ENCODE measurements at regions not wholly inside any gene's neighbourhood (a gene's known extent, or its start where the extent isn't known, plus 50 kb on each side); places are given as distances from the start of the nearest gene placed in this dataset.

DNA sequence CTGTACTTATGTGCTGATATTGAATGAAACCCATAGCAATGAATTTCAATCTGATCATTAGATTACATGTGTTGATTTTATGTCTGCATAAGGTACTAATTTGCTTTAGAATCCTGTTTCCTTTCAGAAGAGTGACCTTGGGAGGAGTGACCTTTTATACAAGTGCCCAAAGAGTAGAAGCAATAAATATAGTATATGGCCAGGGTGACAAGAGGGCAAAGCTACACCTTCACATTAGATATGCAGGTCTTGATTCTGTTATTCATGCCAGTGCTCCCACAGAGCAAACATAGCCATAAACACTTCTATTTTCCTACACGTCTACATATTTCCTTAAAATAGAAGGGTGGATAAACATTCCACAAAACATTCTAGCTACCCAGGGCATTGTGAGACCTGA, 158.2 kb upstream of the RAP2B start:
- TF ChIP-seq RAD21 (conservative IDR thresholded peaks at IDR 0.05) (no peak), MXI1 (conservative IDR thresholded peaks at IDR 0.05; ENCODE audit: poor library complexity, severe bottlenecking) (no peak), POLR2AphosphoS5 (IDR thresholded peaks at IDR 0.05) (no peak), TAF1 (IDR thresholded peaks at IDR 0.05; ENCODE audit: low read depth) (no peak), SMC3 (conservative IDR thresholded peaks at IDR 0.05; ENCODE audit: poor library complexity) (no peak), EZH2 (IDR thresholded peaks at IDR 0.05; ENCODE audit: borderline replicate concordance, insufficient read depth, low read length, poor library complexity, severe bottlenecking) (no peak), EP300 (conservative IDR thresholded peaks at IDR 0.05; ENCODE audit: poor library complexity, severe bottlenecking) (no peak)
- TF ChIP-seq, protein P1, sequence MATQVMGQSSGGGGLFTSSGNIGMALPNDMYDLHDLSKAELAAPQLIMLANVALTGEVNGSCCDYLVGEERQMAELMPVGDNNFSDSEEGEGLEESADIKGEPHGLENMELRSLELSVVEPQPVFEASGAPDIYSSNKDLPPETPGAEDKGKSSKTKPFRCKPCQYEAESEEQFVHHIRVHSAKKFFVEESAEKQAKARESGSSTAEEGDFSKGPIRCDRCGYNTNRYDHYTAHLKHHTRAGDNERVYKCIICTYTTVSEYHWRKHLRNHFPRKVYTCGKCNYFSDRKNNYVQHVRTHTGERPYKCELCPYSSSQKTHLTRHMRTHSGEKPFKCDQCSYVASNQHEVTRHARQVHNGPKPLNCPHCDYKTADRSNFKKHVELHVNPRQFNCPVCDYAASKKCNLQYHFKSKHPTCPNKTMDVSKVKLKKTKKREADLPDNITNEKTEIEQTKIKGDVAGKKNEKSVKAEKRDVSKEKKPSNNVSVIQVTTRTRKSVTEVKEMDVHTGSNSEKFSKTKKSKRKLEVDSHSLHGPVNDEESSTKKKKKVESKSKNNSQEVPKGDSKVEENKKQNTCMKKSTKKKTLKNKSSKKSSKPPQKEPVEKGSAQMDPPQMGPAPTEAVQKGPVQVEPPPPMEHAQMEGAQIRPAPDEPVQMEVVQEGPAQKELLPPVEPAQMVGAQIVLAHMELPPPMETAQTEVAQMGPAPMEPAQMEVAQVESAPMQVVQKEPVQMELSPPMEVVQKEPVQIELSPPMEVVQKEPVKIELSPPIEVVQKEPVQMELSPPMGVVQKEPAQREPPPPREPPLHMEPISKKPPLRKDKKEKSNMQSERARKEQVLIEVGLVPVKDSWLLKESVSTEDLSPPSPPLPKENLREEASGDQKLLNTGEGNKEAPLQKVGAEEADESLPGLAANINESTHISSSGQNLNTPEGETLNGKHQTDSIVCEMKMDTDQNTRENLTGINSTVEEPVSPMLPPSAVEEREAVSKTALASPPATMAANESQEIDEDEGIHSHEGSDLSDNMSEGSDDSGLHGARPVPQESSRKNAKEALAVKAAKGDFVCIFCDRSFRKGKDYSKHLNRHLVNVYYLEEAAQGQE (IDR thresholded peaks at IDR 0.05; ENCODE audit: borderline replicate concordance), result no peak
- TF ChIP-seq, protein P2, sequence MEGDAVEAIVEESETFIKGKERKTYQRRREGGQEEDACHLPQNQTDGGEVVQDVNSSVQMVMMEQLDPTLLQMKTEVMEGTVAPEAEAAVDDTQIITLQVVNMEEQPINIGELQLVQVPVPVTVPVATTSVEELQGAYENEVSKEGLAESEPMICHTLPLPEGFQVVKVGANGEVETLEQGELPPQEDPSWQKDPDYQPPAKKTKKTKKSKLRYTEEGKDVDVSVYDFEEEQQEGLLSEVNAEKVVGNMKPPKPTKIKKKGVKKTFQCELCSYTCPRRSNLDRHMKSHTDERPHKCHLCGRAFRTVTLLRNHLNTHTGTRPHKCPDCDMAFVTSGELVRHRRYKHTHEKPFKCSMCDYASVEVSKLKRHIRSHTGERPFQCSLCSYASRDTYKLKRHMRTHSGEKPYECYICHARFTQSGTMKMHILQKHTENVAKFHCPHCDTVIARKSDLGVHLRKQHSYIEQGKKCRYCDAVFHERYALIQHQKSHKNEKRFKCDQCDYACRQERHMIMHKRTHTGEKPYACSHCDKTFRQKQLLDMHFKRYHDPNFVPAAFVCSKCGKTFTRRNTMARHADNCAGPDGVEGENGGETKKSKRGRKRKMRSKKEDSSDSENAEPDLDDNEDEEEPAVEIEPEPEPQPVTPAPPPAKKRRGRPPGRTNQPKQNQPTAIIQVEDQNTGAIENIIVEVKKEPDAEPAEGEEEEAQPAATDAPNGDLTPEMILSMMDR (IDR thresholded peaks at IDR 0.05; ENCODE audit: poor library complexity, severe bottlenecking), result no peak

DNA sequence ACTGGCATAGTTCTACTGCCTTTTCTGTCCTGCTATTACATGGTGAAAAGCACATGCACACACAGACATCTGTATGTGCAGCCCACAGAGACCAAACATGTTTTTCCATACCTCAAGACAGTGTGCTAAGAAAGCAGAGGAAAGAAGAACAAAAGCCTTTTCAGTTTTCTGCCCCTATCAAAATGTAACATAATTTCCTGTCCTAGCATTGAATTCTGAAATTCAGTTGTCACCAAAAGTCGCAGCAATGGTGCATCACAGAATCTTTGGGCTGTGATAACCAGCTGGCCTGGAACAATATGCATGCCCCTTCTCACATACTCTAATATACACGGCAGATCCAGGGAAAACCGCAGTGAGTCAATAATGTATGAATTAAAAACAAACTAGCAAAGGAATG, 153.8 kb upstream of the RAP2B start:
- TF ChIP-seq RAD21 (conservative IDR thresholded peaks at IDR 0.05) (no peak), EZH2 (IDR thresholded peaks at IDR 0.05; ENCODE audit: borderline replicate concordance, insufficient read depth, low read length, poor library complexity, severe bottlenecking) (no peak), TAF1 (IDR thresholded peaks at IDR 0.05; ENCODE audit: low read depth) (no peak), POLR2AphosphoS5 (IDR thresholded peaks at IDR 0.05) (no peak), EP300 (conservative IDR thresholded peaks at IDR 0.05; ENCODE audit: poor library complexity, severe bottlenecking) (no peak), MXI1 (conservative IDR thresholded peaks at IDR 0.05; ENCODE audit: poor library complexity, severe bottlenecking) (no peak), SMC3 (conservative IDR thresholded peaks at IDR 0.05; ENCODE audit: poor library complexity) (no peak)
- TF ChIP-seq, protein P2 (IDR thresholded peaks at IDR 0.05; ENCODE audit: poor library complexity, severe bottlenecking), result no peak
- TF ChIP-seq, protein P1 (IDR thresholded peaks at IDR 0.05; ENCODE audit: borderline replicate concordance), result no peak
- H3K27ac ChIP-seq (ENCODE audit: low read length), result no peak overlapping the region
- no peaks in the 10 kb centered on the region for H3K9me2 ChIP-seq (ENCODE audit: insufficient read depth, low read length)
- no peaks in the 10 kb centered on the region for H3K79me2 ChIP-seq (replicated peaks; ENCODE audit: insufficient read depth, low read length)
- no peaks in the 10 kb centered on the region for H3K36me3 ChIP-seq (ENCODE audit: insufficient read depth, low read length)
- H3K9ac ChIP-seq (ENCODE audit: low read length), result no peak overlapping the region
- no peak overlapping the region for H2AFZ ChIP-seq (ENCODE audit: low read depth, low read length)
- no peaks in the 10 kb centered on the region for H3K27me3 ChIP-seq (ENCODE audit: insufficient read depth, low read depth, low read length)
- H3K9me3 ChIP-seq (ENCODE audit: low read length), result no peaks in the 10 kb centered on the region
- no peaks in the 10 kb centered on the region for H3F3A ChIP-seq (ENCODE audit: insufficient read depth, low read length, poor library complexity, severe bottlenecking)
- no peak overlapping the region for H3K4me2 ChIP-seq (ENCODE audit: low read length)
- H4K20me1 ChIP-seq (ENCODE audit: insufficient read depth), result no peaks in the 10 kb centered on the region
- H3K4me3 ChIP-seq (ENCODE audit: low read length), result no peak overlapping the region

More for the DNA sequence above, 158.2 kb upstream of the RAP2B start:
- Histone ChIP-seq H3K4me2 (ENCODE audit: low read length) (peak overlapping the region; percentile 3), H3K27me3 (ENCODE audit: insufficient read depth, low read depth, low read length) (no peaks in the 10 kb centered on the region), H3K9me2 (ENCODE audit: insufficient read depth, low read length) (no peaks in the 10 kb centered on the region), H3K9ac (ENCODE audit: low read length) (no peak overlapping the region), H3F3A (ENCODE audit: insufficient read depth, low read length, poor library complexity, severe bottlenecking) (no peaks in the 10 kb centered on the region), H3K36me3 (ENCODE audit: insufficient read depth, low read length) (no peaks in the 10 kb centered on the region), H4K20me1 (ENCODE audit: insufficient read depth) (no peaks in the 10 kb centered on the region), H3K27ac (ENCODE audit: low read length) (peak overlapping the region; percentile 44), H3K4me3 (ENCODE audit: low read length) (peak overlapping the region; percentile 13), H3K9me3 (ENCODE audit: low read length) (no peaks in the 10 kb centered on the region), H3K79me2 (replicated peaks; ENCODE audit: insufficient read depth, low read length) (no peaks in the 10 kb centered on the region), H2AFZ (ENCODE audit: low read depth, low read length) (no peak overlapping the region)
